ENCODE measurements at regions not wholly inside any gene's neighbourhood (a gene's known extent, or its start where the extent isn't known, plus 50 kb on each side); places are given as distances from the start of the nearest gene placed in this dataset.

GRCh38 chrX:33607042-33607595 lies 395.8 kb upstream of the DMD start:
- H3K9me1 ChIP-seq (ENCODE audit: insufficient read depth, low read length) = no peaks in the 10 kb centered on the region
- H2BK120ac ChIP-seq (ENCODE audit: low read depth, low read length) = no peak overlapping the region
- H3K4me3 ChIP-seq (ENCODE audit: insufficient read depth, low read depth, low read length) = no peak overlapping the region
- no peak overlapping the region for H4K5ac ChIP-seq (ENCODE audit: low read depth, low read length)
- H3K14ac ChIP-seq (replicated peaks; ENCODE audit: low read depth, low read length) = no peak overlapping the region
- H3K23ac ChIP-seq (ENCODE audit: low read depth, low read length) = no peak overlapping the region
- CTCF ChIA-PET = no interaction called here
- no peaks in the 10 kb centered on the region for H3K79me1 ChIP-seq (ENCODE audit: low read depth in 1 of 2, low read length in 2 of 2)
- no peak for DNase-seq
- H4K91ac ChIP-seq (ENCODE audit: insufficient read depth, low read depth, low read length) = no peak overlapping the region
- BruUV-seq (replicated peaks) = no TSS peak
- no peak for TF ChIP-seq CTCF (conservative IDR thresholded peaks at IDR 0.05; ENCODE audit: low read depth, low read length)
- TF ChIP-seq MAZ (IDR thresholded peaks at IDR 0.05; ENCODE audit: borderline replicate concordance, low read depth, low read length) = no peak
- no peak for TF ChIP-seq MAFK (IDR thresholded peaks at IDR 0.05; ENCODE audit: low read depth, low read length)
- no peak for TF ChIP-seq RAD21 (IDR thresholded peaks at IDR 0.05; ENCODE audit: low read length)
- TF ChIP-seq NFE2L2 (IDR thresholded peaks at IDR 0.05; ENCODE audit: low read depth, low read length) = no peak
- TF ChIP-seq FOS (IDR thresholded peaks at IDR 0.05; ENCODE audit: low read depth, low read length) = no peak
- no peak for TF ChIP-seq SMC3 (IDR thresholded peaks at IDR 0.05; ENCODE audit: low read depth, low read length)
- no peak for TF ChIP-seq POLR2A (IDR thresholded peaks at IDR 0.05; ENCODE audit: low read depth, low read length)
- TF ChIP-seq RCOR1 (IDR thresholded peaks at IDR 0.05; ENCODE audit: insufficient replicate concordance, low read length) = no peak
- no peak for TF ChIP-seq RFX5 (IDR thresholded peaks at IDR 0.05; ENCODE audit: low read depth, low read length)
- TF ChIP-seq ELK1 (IDR thresholded peaks at IDR 0.05; ENCODE audit: borderline replicate concordance, low read depth, low read length) = no peak
- no peak for TF ChIP-seq CEBPB (IDR thresholded peaks at IDR 0.05; ENCODE audit: low read depth, low read length)
- TF ChIP-seq MXI1 (IDR thresholded peaks at IDR 0.05; ENCODE audit: borderline replicate concordance, low read depth, low read length) = no peak
- no peak for TF ChIP-seq USF2 (IDR thresholded peaks at IDR 0.05; ENCODE audit: low read depth, low read length)
- TF ChIP-seq BHLHE40 (IDR thresholded peaks at IDR 0.05; ENCODE audit: low read depth, low read length) = no peak
- TF ChIP-seq CHD1 (IDR thresholded peaks at IDR 0.05; ENCODE audit: low read depth, low read length) = no peak
- H2AFZ ChIP-seq (replicated peaks; ENCODE audit: low read length, poor library complexity) = no peak overlapping the region
- POLR2A ChIA-PET (ENCODE audit: unreplicated experiment) = no interaction called here
- dilution Hi-C loops (cut with HindIII; ENCODE audit: low sequenced_read_pairs, unreplicated experiment) = no loop called here
- no peak overlapping the region for H3K9ac ChIP-seq (ENCODE audit: low read depth, low read length)
- 20% methylated on average over 1 of the region's 7 CpGs; no CpG with 5 or more reads in 1 of the 2 experiments for WGBS, 2 experiments (ENCODE audit: extremely low coverage in 2 of 2, insufficient read length in 1 of 2)
- no peak overlapping the region for H3K18ac ChIP-seq (ENCODE audit: low read depth, low read length)
- no peaks in the 10 kb centered on the region for H3K4me1 ChIP-seq (ENCODE audit: control insufficient read depth, insufficient read depth, low read length)
- peaks cover 2% of the 10 kb centered on the region; the same call in 1 of the 2 replicates for H3K9me3 ChIP-seq (ENCODE audit: control insufficient read depth, insufficient read depth, low read length)
- H3K27ac ChIP-seq (ENCODE audit: insufficient read depth, low read length) = no peak overlapping the region
- no peak overlapping the region for H2BK5ac ChIP-seq (ENCODE audit: low read depth, low read length, poor library complexity, severe bottlenecking)
- H4K20me1 ChIP-seq (ENCODE audit: insufficient read depth, low read length) = no peaks in the 10 kb centered on the region
- in situ Hi-C loops (cut with MboI; ENCODE audit: low sequenced_read_pairs) = no loop called here
- no peak overlapping the region for H2BK15ac ChIP-seq (ENCODE audit: low read depth, low read length)
- no peak overlapping the region for H4K8ac ChIP-seq (ENCODE audit: low read depth in 2 of 2, low read length in 2 of 2)
- H3K36me3 ChIP-seq (ENCODE audit: control insufficient read depth, insufficient read depth, low read length) = no peaks in the 10 kb centered on the region
- no peaks in the 10 kb centered on the region for H3K27me3 ChIP-seq (ENCODE audit: control insufficient read depth, insufficient read depth, low read length)
- no peak overlapping the region for H3K4me2 ChIP-seq (ENCODE audit: low read depth, low read length)
- no peak overlapping the region for H2AK5ac ChIP-seq (ENCODE audit: low read depth, low read length)
- no peak overlapping the region for H2BK20ac ChIP-seq (ENCODE audit: low read depth, low read length)
- H3K4ac ChIP-seq (ENCODE audit: low read depth, low read length) = no peak overlapping the region
- no peak for ATAC-seq (ENCODE audit: low read depth)
- intact Hi-C loops (cut with micrococcal nuclease) = no loop called here
- no peak overlapping the region for H2AK9ac ChIP-seq (replicated peaks; ENCODE audit: low read depth, low read length, poor library complexity)
- no peak overlapping the region for H3K56ac ChIP-seq (ENCODE audit: extremely low read depth, insufficient read depth, low read length)
